ENCODE measurements at regions not wholly inside any gene's neighbourhood (a gene's known extent, or its start where the extent isn't known, plus 50 kb on each side); places are given as distances from the start of the nearest gene placed in this dataset.

GRCh38 chr1:233473549-233474204 lies 140.2 kb upstream of the KCNK1 start:
- H3F3A ChIP-seq (ENCODE audit: insufficient read depth, low read length) = no peaks in the 10 kb centered on the region
- H3K27ac ChIP-seq (ENCODE audit: low read length) = no peak overlapping the region
- no peak overlapping the region for H3K4me3 ChIP-seq (ENCODE audit: low read length)
- no peaks in the 10 kb centered on the region for H3K27me3 ChIP-seq (replicated peaks; ENCODE audit: insufficient read depth, low read length)
- TF ChIP-seq CTCF (IDR thresholded peaks at IDR 0.05; ENCODE audit: low read length) (no peak), EZH2phosphoT487 (IDR thresholded peaks at IDR 0.05; ENCODE audit: low read length) (no peak), EZH2 (optimal IDR thresholded peaks at IDR 0.05; ENCODE audit: low read depth, low read length) (no peak)
- H3K9me3 ChIP-seq (replicated peaks; ENCODE audit: insufficient read depth, low read length) = no peaks in the 10 kb centered on the region
- H3K4me1 ChIP-seq (ENCODE audit: low read length) = no peaks in the 10 kb centered on the region
- no peak overlapping the region for H3K4me2 ChIP-seq (ENCODE audit: low read depth, low read length)
- H4K20me1 ChIP-seq (ENCODE audit: insufficient read depth, low read length) = no peaks in the 10 kb centered on the region
- H3K9ac ChIP-seq (ENCODE audit: low read length) = no peak overlapping the region
- H2AFZ ChIP-seq (ENCODE audit: low read length) = no peak overlapping the region
- DNase-seq = no peak
- no peaks in the 10 kb centered on the region for H3K9me2 ChIP-seq (replicated peaks; ENCODE audit: insufficient read depth, low read length)
- no peaks in the 10 kb centered on the region for H3K36me3 ChIP-seq (replicated peaks; ENCODE audit: insufficient read depth, low read length)
- H3K79me2 ChIP-seq (ENCODE audit: low read length) = no peaks in the 10 kb centered on the region

GRCh38 chr1:233477359-233477758 lies 136.5 kb upstream of the KCNK1 start:
- DNase-seq = no peak
- Histone ChIP-seq H3K27ac (ENCODE audit: low read length) (no peak overlapping the region), H4K20me1 (ENCODE audit: insufficient read depth, low read length) (no peaks in the 10 kb centered on the region), H2AFZ (ENCODE audit: low read length) (no peak overlapping the region), H3K27me3 (replicated peaks; ENCODE audit: insufficient read depth, low read length) (no peaks in the 10 kb centered on the region), H3F3A (ENCODE audit: insufficient read depth, low read length) (no peaks in the 10 kb centered on the region), H3K9ac (ENCODE audit: low read length) (no peak overlapping the region), H3K4me2 (ENCODE audit: low read depth, low read length) (no peak overlapping the region), H3K4me1 (ENCODE audit: low read length) (no peaks in the 10 kb centered on the region), H3K36me3 (replicated peaks; ENCODE audit: insufficient read depth, low read length) (no peaks in the 10 kb centered on the region), H3K9me2 (replicated peaks; ENCODE audit: insufficient read depth, low read length) (no peaks in the 10 kb centered on the region), H3K4me3 (ENCODE audit: low read length) (no peak overlapping the region), H3K79me2 (ENCODE audit: low read length) (no peaks in the 10 kb centered on the region), H3K9me3 (replicated peaks; ENCODE audit: insufficient read depth, low read length) (no peaks in the 10 kb centered on the region)
- no peak for TF ChIP-seq EZH2phosphoT487 (IDR thresholded peaks at IDR 0.05; ENCODE audit: low read length)

- no peak overlapping the region for H3K4me2 ChIP-seq (ENCODE audit: low read depth, low read length)
- no peaks in the 10 kb centered on the region for H3K4me1 ChIP-seq (ENCODE audit: low read length)
- no peaks in the 10 kb centered on the region for H3K9me3 ChIP-seq (replicated peaks; ENCODE audit: insufficient read depth, low read length)
These were observed 135.3 kb upstream of the KCNK1 start for GRCh38 chr1:233478611-233479010.

More at GRCh38 chr1:233478611-233479010, 135.3 kb upstream of the KCNK1 start:
- TF ChIP-seq EZH2phosphoT487 (IDR thresholded peaks at IDR 0.05; ENCODE audit: low read length) = no peak
- no peak for TF ChIP-seq EZH2 (optimal IDR thresholded peaks at IDR 0.05; ENCODE audit: low read depth, low read length)
- TF ChIP-seq CTCF (IDR thresholded peaks at IDR 0.05; ENCODE audit: low read length) = no peak
- Histone ChIP-seq H3K79me2 (ENCODE audit: low read length) (no peaks in the 10 kb centered on the region), H2AFZ (ENCODE audit: low read length) (no peak overlapping the region), H4K20me1 (ENCODE audit: insufficient read depth, low read length) (no peaks in the 10 kb centered on the region), H3K9ac (ENCODE audit: low read length) (no peak overlapping the region), H3K27me3 (replicated peaks; ENCODE audit: insufficient read depth, low read length) (no peaks in the 10 kb centered on the region), H3K4me3 (ENCODE audit: low read length) (no peak overlapping the region), H3K36me3 (replicated peaks; ENCODE audit: insufficient read depth, low read length) (no peaks in the 10 kb centered on the region), H3K27ac (ENCODE audit: low read length) (no peak overlapping the region), H3K9me2 (replicated peaks; ENCODE audit: insufficient read depth, low read length) (no peaks in the 10 kb centered on the region), H3F3A (ENCODE audit: insufficient read depth, low read length) (no peaks in the 10 kb centered on the region)
- DNase-seq = no peak

Data from MM.1S (cell line).